ENCODE measurements at regions not wholly inside any gene's neighbourhood (a gene's known extent, or its start where the extent isn't known, plus 50 kb on each side); places are given as distances from the start of the nearest gene placed in this dataset.

GRCh38 chr4:71230271-71231128 is 108.3 kb upstream of the SLC4A4 start:
- intact Hi-C loops (cut with micrococcal nuclease): no loop called here
- ChIA-PET POLR2A (no interaction called here), CTCF (interaction anchor here (0.7 kb wide), 1 partner anchor 29 kb away, joined by 3 read pairs; no protein-coding TSS in a partner anchor)
- no peak for ATAC-seq (ENCODE audit: low read depth)
- no peak for DNase-seq
- Mint-ChIP-seq H3K27ac (no peak overlapping the region), H3K9me3 (no peaks in the 10 kb centered on the region), H3K4me1 (no peaks in the 10 kb centered on the region), H3K36me3 (ENCODE audit: low read depth) (no peaks in the 10 kb centered on the region), H3K27me3 (peaks cover 5% of the 10 kb centered on the region), H3K4me3 (no peak overlapping the region)
- no peak for TF ChIP-seq CTCF (IDR thresholded peaks at IDR 0.05)

- no peaks in the 10 kb centered on the region for H3K9me3 Mint-ChIP-seq
- intact Hi-C loops (cut with micrococcal nuclease): no loop called here
- H3K4me1 Mint-ChIP-seq: no peaks in the 10 kb centered on the region
- peaks cover 5% of the 10 kb centered on the region for H3K27me3 Mint-ChIP-seq
- TF ChIP-seq CTCF (IDR thresholded peaks at IDR 0.05): no peak
- no peak for ATAC-seq (ENCODE audit: low read depth)
- no peak for DNase-seq
- no peaks in the 10 kb centered on the region for H3K36me3 Mint-ChIP-seq (ENCODE audit: low read depth)
- ChIA-PET CTCF (no interaction called here), POLR2A (no interaction called here)
- no peak overlapping the region for H3K27ac Mint-ChIP-seq
- no peak overlapping the region for H3K4me3 Mint-ChIP-seq
Measured at GRCh38 chr4:71231129-71232055, 107.4 kb upstream of the SLC4A4 start.

- Mint-ChIP-seq H3K4me1 (no peaks in the 10 kb centered on the region), H3K27me3 (peaks cover 5% of the 10 kb centered on the region), H3K27ac (no peak overlapping the region), H3K4me3 (no peak overlapping the region), H3K9me3 (no peaks in the 10 kb centered on the region), H3K36me3 (ENCODE audit: low read depth) (no peaks in the 10 kb centered on the region)
- ChIA-PET POLR2A (no interaction called here), CTCF (no interaction called here)
- intact Hi-C loops (cut with micrococcal nuclease): no loop called here
- DNase-seq (no peak), ATAC-seq (ENCODE audit: low read depth) (no peak)
- no peak for TF ChIP-seq CTCF (IDR thresholded peaks at IDR 0.05)
Measured at GRCh38 chr4:71232056-71232430, 106.8 kb upstream of the SLC4A4 start.

GRCh38 chr4:71232846-71233245 is 106.0 kb upstream of the SLC4A4 start:
- Mint-ChIP-seq H3K4me1 (no peaks in the 10 kb centered on the region), H3K4me3 (no peak overlapping the region), H3K9me3 (no peaks in the 10 kb centered on the region), H3K27ac (no peak overlapping the region), H3K27me3 (peaks cover 2% of the 10 kb centered on the region), H3K36me3 (ENCODE audit: low read depth) (no peaks in the 10 kb centered on the region)
- ChIA-PET POLR2A (no interaction called here), CTCF (no interaction called here)
- ATAC-seq (ENCODE audit: low read depth): no peak
- DNase-seq: no peak
- TF ChIP-seq CTCF (IDR thresholded peaks at IDR 0.05): no peak
- intact Hi-C loops (cut with micrococcal nuclease): no loop called here
